HG03378 (cell line): ENCODE measurements at regions not wholly inside any gene's neighbourhood (a gene's known extent, or its start where the extent isn't known, plus 50 kb on each side); places are given as distances from the start of the nearest gene placed in this dataset.
"Not testable (repeated sequence)": the region's sequence is repeated elsewhere in the genome, so short reads cannot be mapped to it uniquely, and the experiment has no call there.

Experiments used
- ATAC-seq: cut with Tn5 transposase; IDR thresholded peaks from one replicate; pipeline ENCODE4 v1.9.1; 2021; ENCODE audit warnings: mild to moderate bottlenecking, moderate library complexity; ENCODE audit not compliant: unreplicated experiment

GRCh38 chr10:28188526-28188925 lies 114.3 kb downstream of the MPP7 start:
- no peak for ATAC-seq

DNA sequence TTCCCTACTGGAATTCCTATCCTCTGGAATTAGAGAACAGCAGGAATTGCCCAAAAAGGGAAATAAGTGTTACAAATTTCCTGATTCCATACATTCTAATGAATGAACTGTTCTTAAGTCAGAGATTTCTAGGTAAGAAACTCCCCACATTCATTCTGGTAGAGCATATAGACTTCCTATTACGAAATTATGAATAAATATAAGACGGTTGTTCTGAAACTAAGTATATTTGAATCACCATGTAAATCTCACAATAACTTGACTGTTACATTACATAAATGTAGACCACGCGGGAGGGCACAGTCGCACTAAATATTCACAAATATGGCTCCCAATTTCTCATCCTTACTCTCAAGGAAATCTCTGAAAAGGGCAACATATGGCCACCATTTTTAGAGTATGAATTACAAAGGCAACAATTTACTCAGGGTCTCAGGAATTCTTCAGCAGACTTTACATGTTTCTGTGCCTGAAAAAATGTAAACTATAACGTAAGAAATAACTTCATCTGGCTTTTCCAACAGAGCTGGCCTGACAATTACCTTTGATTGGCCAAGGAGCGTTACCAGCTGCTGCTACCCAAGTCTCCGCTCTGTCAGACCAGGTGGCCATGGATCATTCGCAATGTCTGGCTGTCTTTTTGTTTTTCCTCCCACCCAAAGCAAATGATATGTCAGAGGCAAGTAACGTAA lies 115.8 kb downstream of the MPP7 start:
- no peak for ATAC-seq

GRCh38 chr10:28186461-28186860 lies 116.4 kb downstream of the MPP7 start:
- no peak for ATAC-seq

DNA sequence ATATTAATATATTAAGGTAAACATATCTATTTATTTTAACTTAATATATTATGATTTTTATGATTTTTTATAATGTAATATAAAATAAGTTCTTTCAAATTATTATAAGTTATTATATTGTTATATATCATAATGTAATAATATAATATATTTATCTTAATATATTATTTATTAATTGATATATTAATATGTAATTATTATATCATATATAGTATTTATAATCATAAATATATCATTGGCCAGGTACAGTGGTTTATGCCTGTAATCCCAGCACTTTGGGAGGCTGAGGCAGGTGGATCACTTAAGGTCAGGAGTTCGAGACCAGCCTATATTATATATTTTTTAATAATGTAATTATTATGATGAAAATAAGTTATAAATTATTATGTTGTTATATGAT lies 118.1 kb downstream of the MPP7 start:
- ATAC-seq = no peak

- no peak for ATAC-seq
These were observed 121.3 kb downstream of the MPP7 start for GRCh38 chr10:28181478-28182096.

DNA sequence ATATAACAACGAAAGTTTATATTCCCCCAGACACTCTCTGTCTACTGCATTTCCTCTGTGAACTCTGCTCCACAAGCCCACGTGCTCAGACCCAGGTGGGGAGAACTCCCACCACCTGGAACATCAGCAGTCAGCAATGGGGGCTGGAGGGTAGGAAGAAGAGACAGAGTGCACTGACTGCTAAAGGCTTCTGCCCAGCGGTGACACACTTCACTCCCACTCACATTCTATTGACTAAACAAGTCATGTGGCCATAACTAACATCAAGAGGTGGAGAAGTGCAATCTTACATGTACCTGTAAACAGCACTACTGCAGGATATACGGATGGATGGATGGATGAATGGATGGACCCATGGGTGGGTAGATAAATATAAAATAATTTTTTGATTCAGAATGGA lies 122.2 kb downstream of the MPP7 start:
- no peak for ATAC-seq

DNA sequence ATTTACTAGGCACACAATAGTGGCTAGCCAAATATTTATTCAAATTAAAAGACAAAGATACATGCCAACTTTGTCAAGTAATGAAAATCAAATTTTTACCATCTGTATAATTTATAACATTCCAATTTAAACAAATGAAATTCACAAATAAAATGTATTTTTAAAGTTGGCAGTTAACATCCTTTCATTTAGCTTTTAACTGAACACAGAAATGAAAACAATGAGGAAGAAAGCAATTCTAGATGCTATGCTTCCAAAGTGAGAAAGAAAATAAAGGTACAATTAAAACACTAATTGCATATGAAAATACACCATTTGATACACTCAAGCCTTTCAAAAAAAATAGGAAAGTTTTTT lies 123.1 kb downstream of the MPP7 start:
- no peak for ATAC-seq

DNA sequence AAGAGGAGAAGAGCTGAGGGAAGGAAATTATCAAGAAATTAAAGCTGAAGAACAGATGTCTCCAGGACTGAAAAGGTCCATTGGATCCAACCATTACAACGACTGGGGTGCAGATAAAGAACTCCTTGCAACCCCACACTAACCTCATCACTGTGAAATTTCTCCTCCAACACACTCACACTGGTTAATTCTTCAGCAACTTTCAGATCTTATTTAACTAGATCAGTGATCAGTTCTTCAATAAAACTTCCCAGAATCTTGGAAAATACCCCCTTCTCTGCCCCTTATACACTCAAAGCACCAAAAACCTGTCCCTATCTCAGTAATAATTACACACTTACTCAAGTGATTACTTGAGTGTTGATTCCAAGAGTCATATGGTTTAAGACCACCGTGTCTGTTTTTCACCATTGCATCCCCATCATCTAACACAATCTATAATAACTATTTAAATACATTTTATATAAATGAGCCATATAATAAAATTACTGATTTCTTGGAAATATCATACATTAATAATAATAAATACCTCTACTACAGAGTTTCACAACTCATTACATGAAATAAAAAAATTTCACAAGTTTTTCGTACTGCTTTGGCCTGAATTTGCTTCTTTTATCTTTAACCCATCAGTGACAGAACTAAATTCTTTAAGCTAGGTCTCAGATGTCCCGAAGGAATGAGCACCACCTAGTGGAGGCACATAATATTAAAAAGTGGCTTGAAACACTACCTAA lies 123.7 kb downstream of the MPP7 start:
- ATAC-seq = peak; percentile 69

DNA sequence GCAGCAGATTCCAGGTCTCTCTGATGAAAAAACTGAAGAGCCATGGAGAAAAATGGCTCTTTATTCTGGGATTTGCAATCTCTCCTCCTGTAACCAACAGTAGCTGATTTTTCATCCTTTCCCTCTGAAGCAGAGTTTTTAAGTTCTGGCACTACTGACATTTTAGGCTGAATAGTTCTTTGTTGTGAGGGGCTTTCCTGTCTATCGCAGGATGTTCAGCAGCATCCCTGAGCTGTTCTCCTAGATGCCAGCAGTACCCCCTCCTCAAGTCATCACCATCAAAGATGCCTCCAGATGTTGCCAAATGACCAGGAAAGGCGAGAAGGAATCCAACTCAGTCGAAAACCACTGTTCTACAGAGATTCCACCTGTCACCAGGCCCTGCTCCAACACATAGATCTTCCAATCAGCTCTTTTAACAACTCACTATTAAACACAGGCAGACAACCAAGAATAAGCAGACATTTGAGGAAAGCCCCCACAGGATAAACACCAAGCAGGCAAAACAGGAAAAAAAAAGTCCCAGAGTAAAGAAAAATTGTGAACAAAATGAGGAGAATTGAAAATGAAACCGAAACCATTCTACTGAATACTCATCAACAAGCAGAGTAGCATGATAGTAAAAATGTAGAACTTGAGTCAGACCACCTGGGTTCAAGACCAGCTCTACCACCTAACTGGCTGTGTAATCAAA lies 124.8 kb downstream of the MPP7 start:
- ATAC-seq = no peak

- not testable (repeated sequence) for ATAC-seq
These were observed 126.4 kb downstream of the MPP7 start for GRCh38 chr10:28176498-28176897.

GRCh38 chr10:28172223-28172610 lies 130.6 kb downstream of the MPP7 start:
- ATAC-seq = no peak

DNA sequence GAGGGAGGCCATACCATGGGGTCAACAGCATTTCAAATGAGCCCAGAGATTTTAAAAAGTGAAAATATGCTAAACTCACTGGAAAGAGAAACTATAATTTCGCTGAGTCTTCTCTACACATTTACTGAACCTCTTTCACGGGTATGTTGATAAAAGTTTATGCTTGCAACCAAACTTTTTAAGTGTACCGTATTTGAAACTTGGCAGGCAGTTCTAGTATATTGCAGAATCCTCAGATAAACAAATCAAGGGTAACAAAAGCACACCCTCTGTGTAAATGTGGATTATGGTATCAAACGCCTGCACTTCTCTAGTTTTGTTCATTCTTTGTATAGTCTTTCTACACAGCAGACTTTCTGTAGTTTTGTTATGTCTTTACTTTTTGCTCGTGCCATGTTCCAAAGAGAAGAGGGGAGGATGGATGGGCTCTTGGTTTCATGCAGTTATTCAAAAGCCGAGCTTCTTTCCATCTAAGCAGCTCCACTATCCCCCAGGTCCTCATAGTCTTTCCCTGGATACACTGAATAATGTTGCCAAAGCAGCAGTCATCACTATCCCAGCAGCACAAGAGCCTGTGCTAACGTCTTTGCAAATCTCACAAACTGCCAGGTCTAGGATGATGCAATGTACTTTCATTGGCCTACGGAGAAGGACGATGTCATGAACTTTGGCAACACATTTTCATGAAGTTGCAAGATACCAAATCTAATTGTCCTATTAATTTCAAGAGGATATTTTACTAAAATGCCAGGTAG lies 131.2 kb downstream of the MPP7 start:
- ATAC-seq = no peak

- ATAC-seq = peak; percentile 78
These were observed 133.3 kb downstream of the MPP7 start for GRCh38 chr10:28169525-28169924.

- no peak for ATAC-seq
These were observed 141.9 kb downstream of the MPP7 start for GRCh38 chr10:28160866-28161405.

DNA sequence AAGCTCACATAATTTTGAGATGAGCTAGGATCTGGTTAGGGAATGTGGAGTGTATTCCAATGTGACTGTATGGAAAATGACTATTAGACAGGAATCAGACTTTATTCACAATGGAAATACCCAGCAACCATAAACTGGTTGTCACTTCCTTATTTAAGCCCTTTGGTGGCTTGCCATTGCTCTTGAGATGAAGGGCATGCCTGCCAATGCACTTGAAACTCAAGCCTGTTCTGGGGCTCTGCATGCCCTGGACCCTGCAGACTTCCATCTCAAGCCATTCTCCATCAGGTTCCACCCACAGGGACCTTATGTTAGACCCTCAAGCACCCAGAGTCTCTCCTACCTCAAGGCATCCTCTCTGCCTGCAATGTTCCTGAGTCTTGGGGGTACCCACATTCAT lies 145.5 kb downstream of the MPP7 start:
- no peak for ATAC-seq

DNA sequence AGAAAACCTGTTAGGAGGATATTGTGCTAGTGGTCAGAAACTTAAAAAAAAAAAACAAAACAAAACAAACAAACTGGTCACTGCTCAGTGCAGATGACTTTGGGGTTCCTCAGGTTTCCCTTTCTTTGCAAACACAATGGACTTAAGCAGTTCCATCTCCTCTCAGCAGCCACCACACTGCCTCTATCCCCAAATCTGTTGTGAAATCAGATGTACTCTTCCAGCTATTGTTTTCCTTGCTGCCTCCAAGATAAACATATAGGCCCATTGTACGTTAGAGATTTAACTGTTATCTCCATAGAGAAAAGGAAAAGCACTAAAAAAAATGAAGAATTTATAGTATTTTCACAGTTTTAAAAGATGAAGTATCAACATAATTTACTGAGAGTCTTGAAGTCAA lies 147.1 kb downstream of the MPP7 start:
- no peak for ATAC-seq

DNA sequence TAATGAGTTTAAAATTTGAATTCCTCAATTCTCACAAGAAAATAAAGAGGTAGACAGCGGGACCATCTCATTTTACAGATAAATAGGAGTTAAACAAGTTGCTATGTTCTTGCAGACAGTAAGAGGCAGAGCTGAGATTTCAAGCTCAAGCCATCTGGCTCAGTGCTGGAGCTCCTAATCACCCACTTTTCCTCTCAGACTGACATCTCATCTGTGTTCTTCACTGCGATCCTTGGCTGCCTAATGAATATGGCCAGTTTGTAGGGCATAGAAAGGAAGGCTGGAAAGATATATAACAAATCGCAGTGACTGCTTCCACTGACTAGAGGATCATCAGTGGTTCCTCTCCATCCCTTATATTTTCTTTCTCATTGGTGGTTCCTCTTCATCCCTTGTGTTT lies 151.2 kb downstream of the MPP7 start:
- ATAC-seq = no peak

DNA sequence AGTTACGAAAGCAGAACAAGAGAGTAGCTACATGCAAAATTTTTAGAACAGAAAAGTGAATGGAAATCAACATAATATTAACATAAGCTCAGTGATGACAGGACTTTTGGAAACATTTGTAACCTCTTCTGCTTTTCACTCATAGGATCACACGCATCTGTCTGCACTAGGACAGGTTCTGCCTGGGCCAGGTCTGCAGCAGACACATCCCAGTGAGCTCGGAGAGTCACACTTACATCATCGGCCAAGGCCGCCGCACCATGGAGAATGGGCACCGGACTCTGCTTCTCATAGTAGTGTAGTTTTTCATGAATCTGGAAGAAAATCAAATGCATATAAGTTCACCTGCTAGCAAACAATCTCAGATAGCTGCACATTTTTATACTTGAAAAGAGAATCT lies 150.9 kb upstream of the ODAD2 start:
- no peak for ATAC-seq

DNA sequence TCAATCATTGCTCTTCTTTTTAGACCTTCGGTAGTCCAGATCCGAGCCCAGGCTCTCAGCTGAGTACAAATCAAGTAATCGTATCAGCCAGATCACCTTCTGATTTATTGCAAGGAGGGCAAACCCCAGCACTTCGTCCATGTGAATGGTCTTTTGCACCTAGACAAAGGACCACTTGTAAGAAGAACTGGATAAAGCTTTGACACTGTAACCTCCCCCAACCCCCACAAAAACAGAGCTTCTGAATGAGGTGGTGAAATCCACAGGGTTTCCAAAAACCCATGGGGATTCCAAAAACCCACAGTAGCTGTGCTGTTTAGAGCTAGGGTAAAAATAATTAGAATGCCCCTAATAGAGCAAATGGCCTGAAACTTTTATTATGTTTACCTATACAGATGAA lies 148.8 kb upstream of the ODAD2 start:
- ATAC-seq = no peak

- no peak for ATAC-seq
These were observed 140.3 kb upstream of the ODAD2 start for GRCh38 chr10:28139138-28139537.
